ENCODE measurements at regions not wholly inside any gene's neighbourhood (a gene's known extent, or its start where the extent isn't known, plus 50 kb on each side); places are given as distances from the start of the nearest gene placed in this dataset.

DNA sequence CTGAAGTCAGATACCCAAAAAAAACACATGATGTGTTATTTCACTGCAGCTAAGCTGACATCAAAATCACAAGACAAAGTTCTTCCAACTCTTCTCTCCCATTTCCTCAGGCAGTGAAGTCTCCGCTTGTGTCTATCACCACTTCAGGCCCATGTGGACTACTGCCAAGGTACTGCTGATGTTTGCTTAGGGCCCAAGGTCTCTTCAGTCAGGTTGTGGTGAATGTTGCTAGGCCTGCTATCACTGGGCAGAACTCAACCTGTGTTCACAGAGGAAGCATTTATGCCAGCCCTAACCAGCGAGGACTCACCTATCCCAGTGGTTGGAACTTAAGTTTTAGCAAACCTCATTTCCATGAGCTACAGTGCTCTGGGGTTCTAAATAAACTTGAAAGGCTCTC, 156.5 kb upstream of the BRINP3 start:
- H2BK20ac ChIP-seq (ENCODE audit: low read depth, low read length, poor library complexity, severe bottlenecking) = no peak overlapping the region

More for the DNA sequence above, 156.5 kb upstream of the BRINP3 start:
- H3T11ph ChIP-seq (ENCODE audit: low read length) = no peak overlapping the region
- no peak overlapping the region for H2AK5ac ChIP-seq (ENCODE audit: insufficient read length, low read length)
- H3K4me2 ChIP-seq (ENCODE audit: insufficient read depth, insufficient read length, low read length) = no peak overlapping the region
- H4K5ac ChIP-seq (ENCODE audit: insufficient read length, low read depth, low read length) = no peak overlapping the region
- H3K9ac ChIP-seq (ENCODE audit: extremely low read depth, insufficient read length, low read length) = no peak overlapping the region
- no peak overlapping the region for H3K27ac ChIP-seq (ENCODE audit: insufficient read length, low read depth, low read length)
- no peaks in the 10 kb centered on the region for H3K9me3 ChIP-seq (ENCODE audit: control insufficient read depth, low read depth, low read length)
- TF ChIP-seq, protein P1, sequence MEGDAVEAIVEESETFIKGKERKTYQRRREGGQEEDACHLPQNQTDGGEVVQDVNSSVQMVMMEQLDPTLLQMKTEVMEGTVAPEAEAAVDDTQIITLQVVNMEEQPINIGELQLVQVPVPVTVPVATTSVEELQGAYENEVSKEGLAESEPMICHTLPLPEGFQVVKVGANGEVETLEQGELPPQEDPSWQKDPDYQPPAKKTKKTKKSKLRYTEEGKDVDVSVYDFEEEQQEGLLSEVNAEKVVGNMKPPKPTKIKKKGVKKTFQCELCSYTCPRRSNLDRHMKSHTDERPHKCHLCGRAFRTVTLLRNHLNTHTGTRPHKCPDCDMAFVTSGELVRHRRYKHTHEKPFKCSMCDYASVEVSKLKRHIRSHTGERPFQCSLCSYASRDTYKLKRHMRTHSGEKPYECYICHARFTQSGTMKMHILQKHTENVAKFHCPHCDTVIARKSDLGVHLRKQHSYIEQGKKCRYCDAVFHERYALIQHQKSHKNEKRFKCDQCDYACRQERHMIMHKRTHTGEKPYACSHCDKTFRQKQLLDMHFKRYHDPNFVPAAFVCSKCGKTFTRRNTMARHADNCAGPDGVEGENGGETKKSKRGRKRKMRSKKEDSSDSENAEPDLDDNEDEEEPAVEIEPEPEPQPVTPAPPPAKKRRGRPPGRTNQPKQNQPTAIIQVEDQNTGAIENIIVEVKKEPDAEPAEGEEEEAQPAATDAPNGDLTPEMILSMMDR (conservative IDR thresholded peaks at IDR 0.05) = no peak
- H4K8ac ChIP-seq (replicated peaks; ENCODE audit: insufficient read length, low read depth, low read length) = no peak overlapping the region
- H3K27ac Mint-ChIP-seq = no peak overlapping the region; a peak in 1 of 7 replicates
- H2BK5ac ChIP-seq (ENCODE audit: insufficient read length, low read length) = no peak overlapping the region
- no peaks in the 10 kb centered on the region for H3K23me2 ChIP-seq (ENCODE audit: insufficient read length, low read depth, low read length, poor library complexity, severe bottlenecking)
- no peak for DNase-seq
- H3K4me1 Mint-ChIP-seq = no peaks in the 10 kb centered on the region
- no peaks in the 10 kb centered on the region for H3K27me3 ChIP-seq (ENCODE audit: insufficient read depth, low read length)
- no peaks in the 10 kb centered on the region for H3K36me3 Mint-ChIP-seq (ENCODE audit: insufficient read depth in 1 of 3, low read depth in 3 of 3)
- no peaks in the 10 kb centered on the region for H4K20me1 ChIP-seq (ENCODE audit: control insufficient read depth, insufficient read depth, insufficient read length)
- H2BK120ac ChIP-seq (ENCODE audit: low read depth, low read length, poor library complexity, severe bottlenecking) = no peak overlapping the region
- no peaks in the 10 kb centered on the region; the same call in 1 of the 2 replicates for H3K27me3 Mint-ChIP-seq (ENCODE audit: low read depth)
- no peak overlapping the region for H3K56ac ChIP-seq (ENCODE audit: insufficient read length, low read depth, low read length)
- H3K23ac ChIP-seq (ENCODE audit: insufficient read length, low read depth, low read length) = no peak overlapping the region
- no CpG with 5 or more reads among the region's 2 CpGs for WGBS (ENCODE audit: extremely low coverage, insufficient read length, low lambda C conversion rate)
- no peaks in the 10 kb centered on the region for H3K9me3 Mint-ChIP-seq
- H3K79me1 ChIP-seq (ENCODE audit: insufficient read depth, low read depth, low read length, poor library complexity, severe bottlenecking) = no peaks in the 10 kb centered on the region
- no peak overlapping the region for H4K91ac ChIP-seq (ENCODE audit: insufficient read length, low read depth, low read length)
- H2AFZ ChIP-seq (ENCODE audit: low read length) = no peak overlapping the region
- no peak overlapping the region for H3K4ac ChIP-seq (ENCODE audit: low read depth, low read length)
- no peak overlapping the region for H3K18ac ChIP-seq (ENCODE audit: insufficient read length, low read depth, low read length)
- H3K79me2 ChIP-seq (ENCODE audit: insufficient read depth, low read length) = no peaks in the 10 kb centered on the region
- no peak overlapping the region for H2BK15ac ChIP-seq (ENCODE audit: low read depth, low read length)
- no peaks in the 10 kb centered on the region for H3K4me1 ChIP-seq (ENCODE audit: insufficient read depth, low read length)
- no peak overlapping the region for H3K14ac ChIP-seq (ENCODE audit: insufficient read depth, low read length)
- no peak overlapping the region for H2BK12ac ChIP-seq (ENCODE audit: insufficient read length, low read depth, low read length)
- H3K4me3 Mint-ChIP-seq = no peak overlapping the region
